Astrocyte of the hippocampus (primary cell): ENCODE measurements at regions not wholly inside any gene's neighbourhood (a gene's known extent, or its start where the extent isn't known, plus 50 kb on each side); places are given as distances from the start of the nearest gene placed in this dataset.
"Not testable (repeated sequence)": the region's sequence is repeated elsewhere in the genome, so short reads cannot be mapped to it uniquely, and the experiment has no call there.

ENCODE experiments used
- DNase-seq: peaks from one replicate; pipeline ENCODE4 v3.0.0; 2011; ENCODE audit warnings: low read depth, low spot score

- DNase-seq, result no peak
These were observed 50.6 kb upstream of the FER start for GRCh38 chr5:108696951-108697715.

GRCh38 chr5:108696407-108696806 is 51.3 kb upstream of the FER start:
- no peak for DNase-seq

- no peak for DNase-seq
These were observed 59.2 kb upstream of the FER start for GRCh38 chr5:108688485-108688884.

- DNase-seq, result peak; percentile 40
These were observed 60.0 kb upstream of the FER start for GRCh38 chr5:108687595-108688200.

GRCh38 chr5:108686676-108687075 is 61.0 kb upstream of the FER start:
- peak; percentile 14 for DNase-seq

- DNase-seq, result not testable (repeated sequence)
These were observed 62.1 kb upstream of the FER start for GRCh38 chr5:108685448-108686216.

- peak; percentile 80 for DNase-seq
These were observed 66.4 kb upstream of the FER start for GRCh38 chr5:108681079-108681921.

GRCh38 chr5:108678091-108678490 is 69.6 kb upstream of the FER start:
- no peak for DNase-seq

- no peak for DNase-seq
These were observed 72.0 kb upstream of the FER start for GRCh38 chr5:108675736-108676135.

- no peak for DNase-seq
These were observed 75.1 kb upstream of the FER start for GRCh38 chr5:108672639-108673038.

GRCh38 chr5:108670591-108671289 is 77.0 kb upstream of the FER start:
- DNase-seq, result no peak

- DNase-seq, result no peak
These were observed 78.2 kb upstream of the FER start for GRCh38 chr5:108669462-108669861.

GRCh38 chr5:108661590-108662219 is 86.0 kb upstream of the FER start:
- DNase-seq, result peak; percentile 29

- DNase-seq, result no peak
These were observed 86.7 kb upstream of the FER start for GRCh38 chr5:108661024-108661423.

GRCh38 chr5:108660291-108660690 is 87.4 kb upstream of the FER start:
- DNase-seq, result no peak

GRCh38 chr5:108659531-108659930 is 88.2 kb upstream of the FER start:
- DNase-seq, result no peak

GRCh38 chr5:108655750-108656450 is 91.8 kb upstream of the FER start:
- DNase-seq, result peak; percentile 24

GRCh38 chr5:108654051-108654450 is 93.6 kb upstream of the FER start:
- DNase-seq, result peak; percentile 30

- DNase-seq, result no peak
These were observed 94.5 kb upstream of the FER start for GRCh38 chr5:108653201-108653600.

- DNase-seq, result no peak
These were observed 96.7 kb upstream of the FER start for GRCh38 chr5:108650997-108651396.
